ENCODE measurements at regions not wholly inside any gene's neighbourhood (a gene's known extent, or its start where the extent isn't known, plus 50 kb on each side); places are given as distances from the start of the nearest gene placed in this dataset.

- Histone ChIP-seq H3K4ac (ENCODE audit: low read depth, low read length) (no peak overlapping the region), H4K91ac (ENCODE audit: insufficient read depth, low read depth, low read length) (no peak overlapping the region), H3K9ac (ENCODE audit: low read depth, low read length) (no peak overlapping the region), H2BK120ac (ENCODE audit: low read depth, low read length) (no peak overlapping the region), H3K79me1 (ENCODE audit: low read depth in 1 of 2, low read length in 2 of 2) (no peaks in the 10 kb centered on the region), H2BK15ac (ENCODE audit: low read depth, low read length) (no peak overlapping the region), H3K27ac (ENCODE audit: insufficient read depth, low read length) (no peak overlapping the region), H2AK9ac (replicated peaks; ENCODE audit: low read depth, low read length, poor library complexity) (no peak overlapping the region), H3K4me1 (ENCODE audit: control insufficient read depth, insufficient read depth, low read length) (no peaks in the 10 kb centered on the region), H3K56ac (ENCODE audit: extremely low read depth, insufficient read depth, low read length) (no peak overlapping the region), H3K14ac (replicated peaks; ENCODE audit: low read depth, low read length) (no peak overlapping the region), H3K18ac (ENCODE audit: low read depth, low read length) (no peak overlapping the region), H3K27me3 (ENCODE audit: control insufficient read depth, insufficient read depth, low read length) (no peaks in the 10 kb centered on the region), H3K9me1 (ENCODE audit: insufficient read depth, low read length) (no peaks in the 10 kb centered on the region), H4K5ac (ENCODE audit: low read depth, low read length) (no peak overlapping the region), H2AK5ac (ENCODE audit: low read depth, low read length) (no peak overlapping the region), H3K9me3 (ENCODE audit: control insufficient read depth, insufficient read depth, low read length) (peaks cover 26% of the 10 kb centered on the region), H3K23ac (ENCODE audit: low read depth, low read length) (no peak overlapping the region), H2BK20ac (ENCODE audit: low read depth, low read length) (no peak overlapping the region), H4K8ac (ENCODE audit: low read depth in 2 of 2, low read length in 2 of 2) (no peak overlapping the region), H3K36me3 (ENCODE audit: control insufficient read depth, insufficient read depth, low read length) (no peaks in the 10 kb centered on the region), H2AFZ (replicated peaks; ENCODE audit: low read length, poor library complexity) (no peak overlapping the region), H3K4me3 (ENCODE audit: insufficient read depth, low read depth, low read length) (no peak overlapping the region), H4K20me1 (ENCODE audit: insufficient read depth, low read length) (no peaks in the 10 kb centered on the region), H3K4me2 (ENCODE audit: low read depth, low read length) (no peak overlapping the region), H2BK5ac (ENCODE audit: low read depth, low read length, poor library complexity, severe bottlenecking) (no peak overlapping the region)
- in situ Hi-C loops (cut with MboI; ENCODE audit: low sequenced_read_pairs) (no loop called here), dilution Hi-C loops (cut with HindIII; ENCODE audit: low sequenced_read_pairs, unreplicated experiment) (no loop called here), intact Hi-C loops (cut with micrococcal nuclease) (no loop called here)
- BruUV-seq (replicated peaks): no TSS peak
- no peak for ATAC-seq (ENCODE audit: low read depth)
- ChIA-PET CTCF (interaction anchor here (0.5 kb wide), 1 partner anchor 16 kb away, joined by 3 read pairs; no protein-coding TSS in a partner anchor), POLR2A (ENCODE audit: unreplicated experiment) (no interaction called here)
- no peak for TF ChIP-seq CTCF (conservative IDR thresholded peaks at IDR 0.05; ENCODE audit: low read depth, low read length)
- TF ChIP-seq MAFK (IDR thresholded peaks at IDR 0.05; ENCODE audit: low read depth, low read length): no peak
- TF ChIP-seq RCOR1 (IDR thresholded peaks at IDR 0.05; ENCODE audit: insufficient replicate concordance, low read length): no peak
- no peak for TF ChIP-seq SMC3 (IDR thresholded peaks at IDR 0.05; ENCODE audit: low read depth, low read length)
- TF ChIP-seq ELK1 (IDR thresholded peaks at IDR 0.05; ENCODE audit: borderline replicate concordance, low read depth, low read length): no peak
- no peak for TF ChIP-seq CHD1 (IDR thresholded peaks at IDR 0.05; ENCODE audit: low read depth, low read length)
- TF ChIP-seq POLR2A (IDR thresholded peaks at IDR 0.05; ENCODE audit: low read depth, low read length): no peak
- no peak for TF ChIP-seq FOS (IDR thresholded peaks at IDR 0.05; ENCODE audit: low read depth, low read length)
- no peak for TF ChIP-seq USF2 (IDR thresholded peaks at IDR 0.05; ENCODE audit: low read depth, low read length)
- no peak for TF ChIP-seq RFX5 (IDR thresholded peaks at IDR 0.05; ENCODE audit: low read depth, low read length)
- no peak for TF ChIP-seq BHLHE40 (IDR thresholded peaks at IDR 0.05; ENCODE audit: low read depth, low read length)
- no peak for TF ChIP-seq MXI1 (IDR thresholded peaks at IDR 0.05; ENCODE audit: borderline replicate concordance, low read depth, low read length)
- TF ChIP-seq RAD21 (IDR thresholded peaks at IDR 0.05; ENCODE audit: low read length): no peak
- TF ChIP-seq MAZ (IDR thresholded peaks at IDR 0.05; ENCODE audit: borderline replicate concordance, low read depth, low read length): no peak
- TF ChIP-seq CEBPB (IDR thresholded peaks at IDR 0.05; ENCODE audit: low read depth, low read length): no peak
- no peak for TF ChIP-seq NFE2L2 (IDR thresholded peaks at IDR 0.05; ENCODE audit: low read depth, low read length)
- DNase-seq: no peak
- WGBS, 2 experiments (ENCODE audit: extremely low coverage in 2 of 2, insufficient read length in 1 of 2): 83% methylated on average over 6 of the region's 10 CpGs; no CpG with 5 or more reads in 1 of the 2 experiments
These were observed 171.8 kb upstream of the SHH start for GRCh38 chr7:155984028-155984580.
